Activated CD8-positive, alpha-beta memory T cell treated with anti-CD3 and anti-CD28 coated beads, Interleukin-2, amount 50 U/mL, for 48 hours (primary cell): ENCODE measurements at regions not wholly inside any gene's neighbourhood (a gene's known extent, or its start where the extent isn't known, plus 50 kb on each side); places are given as distances from the start of the nearest gene placed in this dataset.

Experiments
- DNase-seq: peaks from one replicate; pipeline ENCODE4 v3.0.0-alpha.2; 2020

GRCh38 chr16:79439901-79440300 lies 160.6 kb downstream of the MAF start:
- DNase-seq, result no peak

DNA sequence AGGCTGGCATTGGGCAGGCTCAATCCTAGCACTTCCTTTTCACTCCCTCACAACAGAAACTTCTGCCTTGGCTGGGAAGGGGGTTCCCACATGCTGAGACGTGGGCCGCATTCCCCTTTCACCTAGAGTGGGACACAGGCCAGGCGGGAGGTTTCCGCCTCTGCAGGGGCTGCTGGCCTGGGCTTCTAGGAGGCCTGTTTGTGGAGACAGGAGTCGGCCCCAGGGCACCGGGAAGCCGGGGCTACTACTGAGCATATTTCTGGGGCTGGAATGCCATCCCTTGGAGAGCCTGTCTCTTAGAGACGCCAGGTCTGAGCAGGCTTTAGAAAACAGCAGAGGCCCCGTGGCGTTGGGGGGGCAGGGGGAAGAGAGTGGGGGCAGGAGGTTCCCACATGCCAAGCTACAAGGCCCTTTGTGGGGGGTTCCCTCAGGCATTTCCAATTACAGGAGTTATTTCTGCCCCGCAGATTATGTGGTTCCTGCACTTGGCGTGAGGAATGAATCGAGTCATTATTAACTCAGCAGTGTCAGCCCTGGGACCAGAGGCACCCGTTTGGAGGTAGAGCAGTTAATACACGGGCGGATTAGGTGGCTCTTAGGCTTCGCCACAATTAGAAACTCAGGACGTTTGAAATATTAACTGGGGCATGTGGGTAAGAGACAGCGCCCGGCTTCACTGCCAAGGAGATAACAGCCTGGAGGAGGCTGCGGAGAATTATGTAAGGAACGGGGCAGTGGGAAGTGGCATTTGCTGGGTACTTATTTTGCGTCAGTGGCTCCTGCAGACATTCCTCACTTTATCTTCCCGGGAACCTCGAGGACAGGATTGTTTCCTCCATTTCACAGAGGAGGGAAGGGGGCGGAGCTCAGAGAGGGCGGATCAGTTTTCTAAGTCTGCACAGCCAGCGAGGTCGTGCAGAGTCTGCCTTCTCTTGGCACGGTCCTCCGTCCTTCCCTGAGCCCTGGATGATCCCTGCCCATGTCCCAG lies 162.5 kb downstream of the MAF start:
- no peak for DNase-seq

GRCh38 chr16:79436885-79437284 lies 163.7 kb downstream of the MAF start:
- no peak for DNase-seq

- no peak for DNase-seq
These were observed 165.8 kb downstream of the MAF start for GRCh38 chr16:79434771-79435170.

- DNase-seq, result no peak
These were observed 166.4 kb downstream of the MAF start for GRCh38 chr16:79434092-79434491.

DNA sequence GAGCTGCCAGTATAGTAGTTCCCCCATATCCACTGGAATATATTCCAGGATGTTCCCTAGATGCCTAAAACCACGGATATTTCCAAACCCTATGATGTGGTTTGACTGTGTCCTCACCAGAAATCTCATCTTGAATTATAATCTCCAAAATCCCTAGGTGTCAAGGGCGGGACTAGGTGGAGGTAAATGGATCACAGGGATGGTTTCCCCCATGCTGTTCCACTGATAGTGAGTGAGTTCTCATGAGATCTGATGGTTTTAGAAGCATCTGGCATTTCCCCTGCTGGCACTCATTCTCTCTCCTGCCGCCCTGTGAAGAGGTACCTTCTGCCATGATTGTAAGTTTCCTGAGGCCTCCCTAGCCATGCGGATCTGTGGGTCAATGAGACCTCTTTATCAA lies 168.6 kb downstream of the MAF start:
- DNase-seq, result no peak

DNA sequence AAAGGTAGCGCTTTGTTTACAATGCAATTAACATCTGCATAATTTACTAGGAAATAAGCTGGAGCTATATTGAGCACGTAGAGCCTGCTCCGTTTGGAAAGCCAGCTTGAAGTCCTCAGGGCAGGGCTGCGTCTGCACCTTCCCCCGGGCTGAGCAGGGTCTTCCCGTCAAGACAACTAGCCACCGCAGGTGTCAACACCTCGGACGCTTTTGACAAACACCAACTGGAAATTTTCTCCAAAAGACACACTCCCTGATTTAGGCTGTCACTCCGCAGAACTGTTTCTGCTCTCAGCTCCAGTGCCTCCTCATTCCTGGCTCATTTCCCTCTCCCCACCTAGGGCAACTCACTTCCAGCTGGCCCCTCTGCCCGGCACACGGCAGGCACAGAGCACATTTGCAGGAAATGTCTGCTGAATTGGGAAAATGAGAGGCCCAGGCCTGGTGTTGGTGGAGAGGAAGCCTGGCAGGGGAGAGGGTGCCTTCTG lies 170.3 kb downstream of the MAF start:
- DNase-seq, result no peak

- no peak for DNase-seq
These were observed 171.0 kb downstream of the MAF start for GRCh38 chr16:79429381-79430190.

DNA sequence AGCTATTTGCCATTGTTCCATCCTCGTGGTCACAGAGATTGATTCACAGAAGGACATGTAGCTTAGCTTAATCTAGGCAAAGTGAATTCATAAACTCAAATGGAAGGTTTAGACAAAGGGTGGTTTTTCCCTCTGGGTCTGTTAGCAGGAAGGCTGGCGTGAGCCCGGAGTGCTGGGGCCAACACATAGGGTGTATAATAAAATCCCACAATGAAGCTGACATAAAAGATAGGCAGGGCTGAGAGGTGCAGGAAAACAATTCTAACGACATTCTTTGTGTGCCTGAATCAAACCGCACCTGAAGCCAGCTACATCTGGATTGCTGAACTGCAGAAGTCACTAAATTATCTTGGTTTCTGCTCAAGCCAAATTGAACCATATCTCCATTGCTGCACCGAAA lies 173.9 kb downstream of the MAF start:
- no peak for DNase-seq

DNA sequence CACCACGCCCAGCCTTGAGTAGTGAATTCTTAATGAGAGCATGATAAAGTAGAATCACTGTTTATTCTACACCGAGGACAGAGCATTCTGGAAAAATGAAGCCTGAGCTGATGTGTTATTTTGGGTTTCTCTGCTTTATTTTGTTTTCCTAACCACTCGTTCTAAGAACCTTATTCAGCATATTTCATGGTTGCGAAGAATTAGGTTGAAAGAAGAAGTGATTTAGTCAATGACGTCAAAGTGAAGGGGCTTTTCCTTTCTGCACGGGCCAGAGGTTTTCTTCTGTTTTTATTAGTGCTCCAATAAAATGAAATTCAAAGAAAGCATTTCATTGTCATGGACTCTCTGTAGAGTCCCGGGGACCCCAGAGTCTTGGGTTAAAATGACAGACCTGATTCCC lies 178.5 kb downstream of the MAF start:
- DNase-seq, result no peak

DNA sequence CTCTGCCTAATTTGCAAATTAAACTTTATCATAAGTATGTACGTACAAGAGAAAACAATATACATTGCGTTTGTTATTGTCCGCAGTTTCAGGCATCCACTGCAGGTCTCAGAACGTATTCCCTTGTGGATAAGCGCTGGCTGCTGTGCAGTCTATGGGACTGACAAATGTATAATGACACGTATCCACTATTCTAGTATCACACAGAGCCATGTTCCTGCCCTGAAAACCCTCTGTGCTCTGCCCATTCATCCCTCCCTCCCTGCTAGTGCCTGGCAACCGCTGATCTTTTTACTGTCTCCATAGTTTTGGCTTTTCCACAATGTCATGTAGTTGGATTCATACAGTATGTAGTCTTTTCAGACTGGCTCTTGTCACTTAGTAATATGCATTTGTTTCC lies 179.4 kb downstream of the MAF start:
- DNase-seq, result no peak

DNA sequence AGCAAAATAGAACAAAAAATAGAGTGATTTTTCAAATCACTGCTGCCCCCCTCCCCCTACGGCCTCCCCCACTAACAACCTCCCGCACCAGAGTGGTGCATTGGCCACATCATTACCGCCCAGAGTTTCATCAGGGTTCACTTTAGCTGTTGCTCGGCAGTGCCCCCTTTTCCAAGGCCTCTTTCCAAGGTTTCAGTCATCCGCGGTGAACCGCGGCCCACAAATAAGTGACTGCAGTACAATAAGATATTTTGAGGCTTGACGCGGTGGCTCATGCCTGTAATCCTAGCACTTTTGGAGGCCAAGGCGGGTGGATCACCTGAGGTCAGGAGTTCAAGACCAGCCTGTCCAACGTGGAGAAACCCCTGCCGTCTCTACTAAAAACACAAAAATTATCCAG lies 180.0 kb downstream of the MAF start:
- no peak for DNase-seq

DNA sequence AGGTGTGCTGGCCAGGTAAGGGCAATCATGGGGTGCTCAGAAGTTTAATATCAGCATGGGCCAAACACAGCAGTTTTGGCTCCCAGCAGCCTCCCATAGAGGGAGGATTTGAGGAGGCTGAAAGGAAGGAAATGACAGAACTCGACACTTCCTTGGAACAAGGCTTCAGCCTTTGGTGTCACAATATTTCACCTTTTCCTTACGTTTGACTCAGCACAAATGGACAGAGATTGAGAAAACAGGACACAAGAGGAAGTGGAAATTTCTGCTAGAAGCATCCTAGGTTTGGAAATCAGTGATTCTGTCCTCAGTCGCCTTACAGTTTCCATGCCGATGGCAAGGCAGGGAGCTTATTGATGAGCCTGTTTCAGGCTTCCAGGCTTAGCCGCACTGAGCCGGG lies 181.4 kb downstream of the MAF start:
- no peak for DNase-seq

DNA sequence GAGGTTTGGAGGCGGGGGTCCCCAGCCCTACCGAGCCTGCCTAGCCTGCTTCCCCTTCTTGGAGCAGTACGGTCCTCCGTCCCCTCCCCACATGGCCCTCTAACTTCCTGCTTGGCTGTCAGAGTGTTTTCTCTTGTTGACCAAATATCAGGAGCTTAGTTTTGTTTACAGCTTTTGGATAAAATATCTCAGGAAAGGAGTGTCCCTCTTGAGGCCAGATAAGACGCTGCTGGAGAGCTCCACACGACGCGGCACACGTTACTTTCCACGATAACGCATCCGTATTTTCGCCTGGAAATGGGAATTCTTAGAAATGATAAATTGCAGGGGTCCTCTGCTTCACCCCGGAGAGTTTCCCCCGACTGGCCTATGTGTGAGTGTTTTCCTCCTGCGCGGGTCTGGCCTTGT lies 182.9 kb downstream of the MAF start:
- DNase-seq, result no peak

GRCh38 chr16:79415983-79416640 lies 184.4 kb downstream of the MAF start:
- no peak for DNase-seq

- no peak for DNase-seq
These were observed 187.7 kb downstream of the MAF start for GRCh38 chr16:79412783-79413225.

- DNase-seq, result no peak
These were observed 188.7 kb downstream of the MAF start for GRCh38 chr16:79411805-79412204.

DNA sequence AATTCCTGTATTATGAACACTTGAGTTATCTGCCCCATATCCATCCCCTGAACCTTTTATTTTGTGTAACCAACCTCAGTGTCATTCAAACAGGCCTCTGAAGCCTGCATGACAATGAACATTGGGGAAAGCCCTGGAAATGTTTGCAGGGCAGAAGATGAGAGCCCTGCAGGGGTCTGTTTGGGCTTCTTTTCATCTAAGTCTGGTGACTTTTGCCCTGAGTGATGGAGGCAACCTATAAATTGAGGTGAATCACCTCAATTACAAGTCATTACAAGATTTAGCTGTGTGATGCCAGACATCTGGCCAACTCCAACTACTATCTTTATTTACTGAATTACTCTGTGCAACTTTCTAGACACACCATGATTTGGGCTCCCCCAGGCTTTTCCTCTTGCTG lies 189.2 kb downstream of the MAF start:
- DNase-seq, result no peak

DNA sequence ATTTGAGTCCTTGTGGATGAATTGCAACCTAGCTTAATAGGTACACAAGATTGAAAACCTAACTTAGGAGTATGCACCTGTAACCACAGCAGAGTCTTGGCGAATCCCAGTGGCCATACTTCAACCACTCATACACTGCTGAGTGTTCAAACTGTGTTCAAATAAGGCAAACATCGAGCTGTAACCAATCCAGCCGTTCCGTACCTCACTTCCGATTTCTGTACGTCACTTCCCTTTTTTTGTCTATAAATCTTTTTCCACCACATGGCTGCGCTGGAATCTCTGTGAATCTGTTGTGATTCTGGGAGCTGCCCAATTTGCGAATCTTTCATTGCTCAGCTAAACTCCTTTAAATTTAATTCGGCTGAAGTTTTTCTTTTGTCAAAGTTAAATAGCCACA lies 190.6 kb downstream of the MAF start:
- no peak for DNase-seq

- no peak for DNase-seq
These were observed 192.2 kb downstream of the MAF start for GRCh38 chr16:79408355-79408754.

- no peak for DNase-seq
These were observed 192.9 kb downstream of the MAF start for GRCh38 chr16:79407461-79408135.

DNA sequence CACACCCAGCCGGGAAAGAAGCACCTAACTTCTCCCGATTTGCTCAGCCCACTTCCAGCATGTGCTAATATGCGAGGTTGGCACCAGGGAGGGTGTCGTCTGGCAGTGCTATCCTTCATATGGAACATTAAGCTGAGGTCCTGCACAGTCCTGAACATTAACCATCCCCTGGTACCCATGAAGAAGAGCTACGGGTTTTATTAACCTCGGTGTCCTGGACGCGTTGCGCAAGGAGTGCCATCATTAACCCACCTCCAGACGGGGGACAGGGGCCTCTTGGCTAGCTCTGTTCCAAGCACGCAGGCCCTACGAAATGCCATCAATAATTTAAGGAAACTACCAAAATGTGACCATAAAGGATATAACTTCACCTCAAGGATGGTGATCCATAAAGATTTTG lies 193.5 kb downstream of the MAF start:
- no peak for DNase-seq

GRCh38 chr16:79404571-79404970 lies 196.0 kb downstream of the MAF start:
- DNase-seq, result no peak
